ENCODE measurements at regions not wholly inside any gene's neighbourhood (a gene's known extent, or its start where the extent isn't known, plus 50 kb on each side); places are given as distances from the start of the nearest gene placed in this dataset.

DNA sequence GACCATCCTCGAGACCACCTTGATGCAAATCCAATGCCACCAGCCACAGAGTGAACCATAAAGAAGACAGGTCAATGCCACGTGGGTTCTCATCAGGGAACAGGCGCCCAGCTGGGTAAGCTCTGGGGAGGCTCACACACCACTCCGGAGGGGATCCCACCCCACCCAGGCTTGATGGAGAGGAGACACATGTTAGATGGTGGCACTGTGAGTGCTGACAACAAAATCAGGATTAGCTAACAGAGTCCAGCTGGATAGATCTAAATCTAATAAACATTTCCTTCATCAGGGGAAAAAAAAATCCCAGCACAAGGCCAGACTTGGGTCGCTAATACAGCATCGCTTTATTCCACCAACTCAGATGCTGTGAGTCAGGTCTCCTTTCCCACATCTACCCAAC lies 132.2 kb upstream of the TNR start:
- Histone ChIP-seq H3K27ac (ENCODE audit: low read depth in 1 of 2, low read length in 2 of 2) (no peak overlapping the region), H3K36me3 (ENCODE audit: insufficient read depth, low read length) (no peaks in the 10 kb centered on the region), H3K4me1 (ENCODE audit: insufficient read depth, low read length) (no peaks in the 10 kb centered on the region), H3K27me3 (ENCODE audit: control insufficient read depth in 1 of 2, insufficient read depth in 2 of 2, low read length in 2 of 2) (no peaks in the 10 kb centered on the region), H3K4me3 (ENCODE audit: low read length) (no peak overlapping the region), H3K9me3 (ENCODE audit: control insufficient read depth in 1 of 2, insufficient read depth in 1 of 2, low read length in 2 of 2) (no peaks in the 10 kb centered on the region)
- Mint-ChIP-seq H3K4me1 (ENCODE audit: low read depth) (no peaks in the 10 kb centered on the region), H3K9me3 (no peaks in the 10 kb centered on the region), H3K36me3 (ENCODE audit: low read depth) (no peaks in the 10 kb centered on the region), H3K4me3 (no peak overlapping the region), H3K27ac (no peak overlapping the region), H3K27me3 (no peaks in the 10 kb centered on the region)
- DNase-seq (no peak), ATAC-seq (ENCODE audit: poor library complexity) (no peak)
- ChIA-PET CTCF (no interaction called here), POLR2A (no interaction called here)
- TF ChIP-seq, protein P1, sequence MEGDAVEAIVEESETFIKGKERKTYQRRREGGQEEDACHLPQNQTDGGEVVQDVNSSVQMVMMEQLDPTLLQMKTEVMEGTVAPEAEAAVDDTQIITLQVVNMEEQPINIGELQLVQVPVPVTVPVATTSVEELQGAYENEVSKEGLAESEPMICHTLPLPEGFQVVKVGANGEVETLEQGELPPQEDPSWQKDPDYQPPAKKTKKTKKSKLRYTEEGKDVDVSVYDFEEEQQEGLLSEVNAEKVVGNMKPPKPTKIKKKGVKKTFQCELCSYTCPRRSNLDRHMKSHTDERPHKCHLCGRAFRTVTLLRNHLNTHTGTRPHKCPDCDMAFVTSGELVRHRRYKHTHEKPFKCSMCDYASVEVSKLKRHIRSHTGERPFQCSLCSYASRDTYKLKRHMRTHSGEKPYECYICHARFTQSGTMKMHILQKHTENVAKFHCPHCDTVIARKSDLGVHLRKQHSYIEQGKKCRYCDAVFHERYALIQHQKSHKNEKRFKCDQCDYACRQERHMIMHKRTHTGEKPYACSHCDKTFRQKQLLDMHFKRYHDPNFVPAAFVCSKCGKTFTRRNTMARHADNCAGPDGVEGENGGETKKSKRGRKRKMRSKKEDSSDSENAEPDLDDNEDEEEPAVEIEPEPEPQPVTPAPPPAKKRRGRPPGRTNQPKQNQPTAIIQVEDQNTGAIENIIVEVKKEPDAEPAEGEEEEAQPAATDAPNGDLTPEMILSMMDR (IDR thresholded peaks at IDR 0.05): no peak
- intact Hi-C loops (cut with DNase I, micrococcal nuclease): no loop called here

DNA sequence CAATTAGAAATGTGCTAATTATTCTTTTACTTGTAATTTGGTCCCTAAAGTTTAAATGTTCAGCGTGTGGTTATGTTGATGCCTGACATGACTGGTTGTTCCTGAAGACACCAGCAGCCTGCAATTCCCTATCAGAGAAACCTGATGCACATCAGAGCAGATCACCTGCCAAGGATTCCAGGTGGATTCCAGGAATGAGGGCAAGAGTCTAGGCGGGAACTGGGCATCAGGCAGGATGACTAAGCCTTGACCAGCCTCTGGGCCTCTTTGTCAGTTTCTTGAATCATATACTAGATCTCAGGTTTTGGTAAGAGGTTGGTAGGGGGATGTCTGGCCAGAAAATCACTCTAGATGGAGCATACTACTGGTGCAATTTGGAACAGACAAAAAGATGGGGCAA lies 130.7 kb upstream of the TNR start:
- Histone ChIP-seq H3K4me3 (ENCODE audit: low read length) (no peak overlapping the region), H3K27me3 (ENCODE audit: control insufficient read depth in 1 of 2, insufficient read depth in 2 of 2, low read length in 2 of 2) (no peaks in the 10 kb centered on the region), H3K27ac (ENCODE audit: low read depth in 1 of 2, low read length in 2 of 2) (no peak overlapping the region), H3K4me1 (ENCODE audit: insufficient read depth, low read length) (no peaks in the 10 kb centered on the region), H3K9me3 (ENCODE audit: control insufficient read depth in 1 of 2, insufficient read depth in 1 of 2, low read length in 2 of 2) (no peaks in the 10 kb centered on the region), H3K36me3 (ENCODE audit: insufficient read depth, low read length) (no peaks in the 10 kb centered on the region)
- H3K9me3 Mint-ChIP-seq: no peaks in the 10 kb centered on the region
- DNase-seq (no peak), ATAC-seq (ENCODE audit: poor library complexity) (no peak)
- TF ChIP-seq, protein P1 (IDR thresholded peaks at IDR 0.05): no peak
- no peaks in the 10 kb centered on the region for H3K4me1 Mint-ChIP-seq (ENCODE audit: low read depth)
- H3K36me3 Mint-ChIP-seq (ENCODE audit: low read depth): no peaks in the 10 kb centered on the region
- CTCF ChIA-PET: no interaction called here
- intact Hi-C loops (cut with DNase I, micrococcal nuclease): no loop called here
- POLR2A ChIA-PET: no interaction called here
- no peak overlapping the region for H3K4me3 Mint-ChIP-seq
- no peak overlapping the region for H3K27ac Mint-ChIP-seq
- H3K27me3 Mint-ChIP-seq: no peaks in the 10 kb centered on the region

DNA sequence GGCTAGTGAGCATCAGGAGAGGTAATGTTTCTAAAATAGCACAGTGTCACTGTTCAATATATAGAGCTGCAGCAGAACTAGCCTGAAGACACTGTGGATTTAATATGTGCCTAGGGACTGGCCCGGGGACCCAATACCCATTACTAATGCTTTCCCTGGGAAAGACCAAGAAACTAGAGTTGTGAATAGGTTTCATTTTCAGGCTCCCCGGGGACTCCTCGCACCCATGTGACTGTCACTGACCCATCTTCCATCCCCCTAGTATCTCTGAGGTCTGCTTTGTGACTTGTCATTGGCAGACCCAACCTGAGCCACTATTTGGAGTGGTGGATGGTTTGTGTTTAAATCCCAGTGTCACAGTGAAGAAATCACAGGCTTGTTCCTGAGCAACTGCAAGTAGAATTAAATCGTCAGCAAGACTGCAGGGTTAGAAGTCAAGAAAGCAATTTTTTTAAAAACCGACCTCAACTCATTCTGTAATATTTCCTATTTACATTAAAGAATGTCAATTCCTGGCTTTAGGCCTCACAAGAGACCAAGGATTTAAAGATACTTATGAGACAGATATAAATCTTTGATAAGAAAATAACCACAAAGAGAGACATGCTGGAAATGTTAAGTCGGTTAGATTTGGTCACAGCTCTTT lies 130.0 kb upstream of the TNR start:
- no peaks in the 10 kb centered on the region for H3K27me3 ChIP-seq (ENCODE audit: control insufficient read depth in 1 of 2, insufficient read depth in 2 of 2, low read length in 2 of 2)
- Mint-ChIP-seq H3K36me3 (ENCODE audit: low read depth) (no peaks in the 10 kb centered on the region), H3K4me3 (no peak overlapping the region), H3K27me3 (no peaks in the 10 kb centered on the region), H3K9me3 (no peaks in the 10 kb centered on the region), H3K27ac (no peak overlapping the region), H3K4me1 (ENCODE audit: low read depth) (no peaks in the 10 kb centered on the region)
- no peak overlapping the region for H3K27ac ChIP-seq (ENCODE audit: low read depth in 1 of 2, low read length in 2 of 2)
- no peak for DNase-seq
- POLR2A ChIA-PET: no interaction called here
- no peak overlapping the region for H3K4me3 ChIP-seq (ENCODE audit: low read length)
- CTCF ChIA-PET: no interaction called here
- ATAC-seq (ENCODE audit: poor library complexity): no peak
- TF ChIP-seq, protein P1 (IDR thresholded peaks at IDR 0.05): no peak
- intact Hi-C loops (cut with DNase I, micrococcal nuclease): no loop called here
- H3K4me1 ChIP-seq (ENCODE audit: insufficient read depth, low read length): no peaks in the 10 kb centered on the region
- H3K36me3 ChIP-seq (ENCODE audit: insufficient read depth, low read length): no peaks in the 10 kb centered on the region
- no peaks in the 10 kb centered on the region for H3K9me3 ChIP-seq (ENCODE audit: control insufficient read depth in 1 of 2, insufficient read depth in 1 of 2, low read length in 2 of 2)
